GM10266 (cell line): ENCODE measurements at regions not wholly inside any gene's neighbourhood (a gene's known extent, or its start where the extent isn't known, plus 50 kb on each side); places are given as distances from the start of the nearest gene placed in this dataset.

Experiments
- DNase-seq: peaks from one replicate; pipeline ENCODE4 v3.0.0; 2012; ENCODE audit errors: extremely low spot score
- TF ChIP-seq, protein P1 (sequence below): IDR thresholded peaks from 2 replicates; pipeline ENCODE4 v1.5.1; 2012; ENCODE audit warnings: mild to moderate bottlenecking, low read depth; ENCODE audit not compliant: control insufficient read depth, insufficient read depth; ENCODE audit errors: missing control alignments

DNA sequence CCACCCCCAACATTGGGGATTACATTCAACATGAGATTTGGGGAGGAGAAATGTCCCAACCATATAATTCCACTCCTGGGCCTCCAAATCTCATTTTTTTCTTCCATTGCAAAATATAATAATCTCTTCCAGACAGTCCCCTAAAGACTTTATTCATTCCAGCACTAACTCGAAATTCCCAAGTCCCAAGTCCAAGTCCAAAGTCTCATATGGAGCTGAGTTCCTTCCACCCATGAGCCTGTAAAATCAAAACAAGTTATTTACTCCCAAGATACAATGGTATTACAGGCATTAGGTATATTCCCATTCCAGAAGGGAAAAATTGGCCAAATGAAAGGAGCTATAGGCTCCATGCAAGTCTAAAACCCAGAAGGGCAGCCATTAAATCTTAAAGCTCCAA, 56.7 kb downstream of the P2RY1 start:
- TF ChIP-seq, protein P1, sequence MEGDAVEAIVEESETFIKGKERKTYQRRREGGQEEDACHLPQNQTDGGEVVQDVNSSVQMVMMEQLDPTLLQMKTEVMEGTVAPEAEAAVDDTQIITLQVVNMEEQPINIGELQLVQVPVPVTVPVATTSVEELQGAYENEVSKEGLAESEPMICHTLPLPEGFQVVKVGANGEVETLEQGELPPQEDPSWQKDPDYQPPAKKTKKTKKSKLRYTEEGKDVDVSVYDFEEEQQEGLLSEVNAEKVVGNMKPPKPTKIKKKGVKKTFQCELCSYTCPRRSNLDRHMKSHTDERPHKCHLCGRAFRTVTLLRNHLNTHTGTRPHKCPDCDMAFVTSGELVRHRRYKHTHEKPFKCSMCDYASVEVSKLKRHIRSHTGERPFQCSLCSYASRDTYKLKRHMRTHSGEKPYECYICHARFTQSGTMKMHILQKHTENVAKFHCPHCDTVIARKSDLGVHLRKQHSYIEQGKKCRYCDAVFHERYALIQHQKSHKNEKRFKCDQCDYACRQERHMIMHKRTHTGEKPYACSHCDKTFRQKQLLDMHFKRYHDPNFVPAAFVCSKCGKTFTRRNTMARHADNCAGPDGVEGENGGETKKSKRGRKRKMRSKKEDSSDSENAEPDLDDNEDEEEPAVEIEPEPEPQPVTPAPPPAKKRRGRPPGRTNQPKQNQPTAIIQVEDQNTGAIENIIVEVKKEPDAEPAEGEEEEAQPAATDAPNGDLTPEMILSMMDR: no peak
- DNase-seq: no peak

DNA sequence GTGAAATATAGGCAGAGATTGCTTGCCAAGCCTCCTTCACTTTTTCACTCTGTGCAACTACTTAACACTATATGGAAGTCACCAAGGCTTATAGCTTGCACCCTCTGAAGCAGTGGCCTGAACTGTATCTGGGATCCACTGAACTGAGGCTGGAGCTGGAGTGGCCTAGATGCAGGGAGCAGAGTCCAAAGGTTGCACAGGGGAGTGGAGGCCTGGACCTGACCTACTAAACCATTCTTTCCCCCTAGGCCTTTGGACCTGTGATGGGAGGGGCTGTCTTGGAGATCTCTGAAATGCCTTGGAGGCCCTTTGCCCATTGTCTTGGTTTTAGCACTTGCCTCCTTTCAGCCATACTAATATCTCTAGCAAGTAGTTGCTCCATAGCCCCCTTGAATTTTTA, 57.5 kb downstream of the P2RY1 start:
- DNase-seq: no peak
- TF ChIP-seq, protein P1: no peak

DNA sequence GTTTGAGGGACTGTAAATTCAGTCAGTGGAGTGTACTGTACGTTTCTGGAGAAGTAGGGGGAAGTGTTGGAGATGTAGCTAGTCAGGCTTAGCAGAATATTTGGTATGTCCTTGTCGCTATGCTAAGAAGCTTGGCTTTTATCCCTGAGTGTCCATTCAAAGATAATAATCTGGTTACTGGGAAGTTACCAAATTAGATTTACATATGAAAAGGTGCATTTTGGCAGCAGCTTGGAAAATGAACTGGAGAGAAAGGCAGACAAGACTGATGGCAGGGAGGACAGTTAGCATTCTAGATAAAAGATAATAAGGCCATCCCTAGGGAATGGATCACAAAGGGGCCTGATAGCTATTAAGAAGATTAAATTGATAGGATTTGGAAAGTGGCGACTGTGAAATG, 58.7 kb downstream of the P2RY1 start:
- TF ChIP-seq, protein P1: no peak
- DNase-seq: no peak

DNA sequence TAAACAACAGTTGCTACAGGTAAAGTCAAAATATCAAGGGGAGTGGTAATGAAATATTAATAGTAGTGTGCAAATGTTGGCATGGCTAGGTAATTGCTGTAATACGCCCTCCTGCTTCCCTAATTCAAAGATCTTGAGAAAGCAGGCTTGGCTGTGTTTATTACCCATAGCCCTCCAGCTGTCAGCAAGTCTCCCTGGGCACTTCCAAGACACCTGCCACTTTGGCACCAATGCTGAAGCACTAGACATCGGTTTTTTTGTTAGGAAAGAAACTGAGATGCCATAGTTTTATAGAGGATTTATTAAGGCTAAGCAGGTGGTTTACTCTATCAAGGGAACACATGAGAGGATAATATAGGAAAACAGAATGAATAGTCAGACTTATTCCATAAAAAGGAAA, 64.4 kb downstream of the P2RY1 start:
- DNase-seq: no peak

DNA sequence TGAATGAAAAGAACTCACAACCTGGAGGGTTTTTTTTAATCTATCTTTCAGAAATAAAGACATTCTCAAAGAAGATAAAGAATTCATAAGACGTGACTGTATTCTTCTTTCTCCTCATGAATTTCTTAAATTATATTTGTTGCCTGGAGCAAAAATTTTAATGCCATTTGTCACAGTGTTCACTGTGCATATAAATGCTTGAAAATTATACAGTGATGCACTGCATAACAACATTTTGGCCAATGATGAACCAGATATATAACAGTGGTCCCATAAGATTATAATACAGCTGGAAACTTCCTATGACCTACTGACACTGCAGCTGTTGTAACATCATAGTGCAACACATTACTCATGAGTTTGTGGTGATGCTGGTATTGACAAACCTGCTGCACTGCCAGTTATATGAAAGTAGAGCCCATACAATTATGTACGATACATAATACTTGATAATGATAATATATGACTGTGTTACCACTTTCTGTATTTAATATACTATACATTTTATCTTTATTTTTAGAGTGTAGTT, 67.3 kb downstream of the P2RY1 start:
- TF ChIP-seq, protein P1: no peak
- no peak for DNase-seq

More for the DNA sequence above, 64.4 kb downstream of the P2RY1 start:
- TF ChIP-seq, protein P1: no peak

DNA sequence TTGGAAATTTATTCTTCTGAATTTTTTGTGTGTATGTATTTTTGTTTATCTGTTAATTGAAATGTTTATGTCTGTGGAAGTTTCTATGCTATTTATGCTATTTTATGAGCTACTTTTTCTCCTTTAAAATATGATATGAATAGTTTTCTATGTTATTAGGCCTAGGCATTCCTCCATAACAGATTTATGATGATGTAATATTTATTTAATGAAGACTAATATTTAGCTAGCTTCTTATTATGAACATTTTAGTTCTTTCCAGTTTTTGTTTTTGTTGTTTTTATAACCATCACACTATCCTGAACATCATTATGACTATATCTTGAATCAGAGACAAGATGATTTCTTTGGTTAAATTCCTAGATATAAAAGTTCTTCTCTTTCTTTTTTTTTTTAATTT, 70.7 kb downstream of the P2RY1 start:
- TF ChIP-seq, protein P1: no peak
- no peak for DNase-seq

DNA sequence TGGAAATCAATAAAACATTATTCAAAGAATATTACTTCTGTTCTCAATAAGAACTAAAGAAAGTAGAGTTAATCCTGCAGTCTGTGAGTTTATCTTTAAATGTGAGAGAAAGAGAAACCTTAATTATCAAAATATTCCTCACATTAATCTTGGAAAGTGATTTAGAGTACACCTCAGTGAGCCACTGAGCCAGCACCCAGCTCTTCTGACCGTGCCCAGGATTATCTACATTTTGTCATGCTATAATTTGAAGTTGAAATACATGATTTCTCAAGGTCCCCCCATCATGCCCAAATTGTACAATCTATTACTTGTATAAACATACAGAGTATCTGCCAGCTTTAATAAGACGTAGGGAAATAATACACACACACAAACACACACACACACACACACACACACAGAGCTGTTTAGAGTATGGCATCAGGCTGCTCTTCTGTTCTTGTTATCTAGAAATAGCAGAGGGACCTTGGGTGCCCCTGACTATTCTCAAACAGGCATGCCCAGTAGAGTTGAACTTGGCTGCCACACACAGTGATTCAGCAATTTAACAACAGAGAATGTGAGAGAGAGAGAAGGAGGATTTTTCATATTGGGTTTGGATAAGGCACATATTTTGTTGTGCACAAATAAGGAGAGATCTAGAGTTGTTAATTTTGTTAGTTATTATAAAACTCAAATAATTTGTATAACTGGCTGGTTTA, 74.4 kb downstream of the P2RY1 start:
- DNase-seq: no peak
- TF ChIP-seq, protein P1: no peak
